ENCODE measurements at regions not wholly inside any gene's neighbourhood (a gene's known extent, or its start where the extent isn't known, plus 50 kb on each side); places are given as distances from the start of the nearest gene placed in this dataset.
A peak's percentile ranks its signal among the peaks of the same experiment; 100 is the strongest.

DNA sequence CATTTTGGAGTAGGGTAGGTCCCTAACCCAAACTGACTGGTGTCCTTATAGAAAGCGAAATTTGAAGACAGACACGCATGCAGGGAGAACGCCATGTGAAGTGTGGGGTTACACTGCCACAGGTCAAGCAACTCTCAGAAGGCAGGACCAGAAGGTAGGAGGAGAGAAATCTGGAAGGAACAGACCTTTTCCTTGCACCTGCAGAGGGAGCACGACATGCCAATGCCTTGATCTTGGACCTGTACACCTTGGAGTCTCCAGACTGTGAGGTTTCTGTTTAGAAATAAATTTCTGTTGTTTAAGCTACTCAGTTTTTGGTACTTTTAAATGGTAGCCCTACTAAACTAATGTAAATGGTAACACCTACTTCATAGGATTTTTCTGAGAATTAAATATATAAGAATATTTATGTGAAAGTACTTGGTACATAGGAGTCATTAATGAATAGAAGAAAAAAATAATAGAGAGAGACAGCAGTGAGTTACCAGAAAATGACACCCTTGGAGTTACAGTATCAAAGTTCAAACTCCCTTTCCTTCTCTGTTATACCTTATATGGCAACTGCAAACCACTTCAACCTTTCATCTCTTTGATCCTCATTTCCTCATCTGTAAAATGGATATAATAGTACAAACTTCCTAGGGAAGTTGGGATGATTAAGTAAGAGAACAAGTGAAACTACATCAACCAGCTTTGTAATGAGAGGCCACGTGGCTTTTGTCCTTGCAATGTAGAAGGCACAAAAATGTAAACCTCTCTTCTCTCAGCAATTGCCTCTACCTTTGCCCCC is 184.9 kb upstream of the PARD3B start:
- H3K9me3 Mint-ChIP-seq, result no peaks in the 10 kb centered on the region
- peaks cover 47% of the 10 kb centered on the region for H3K4me1 Mint-ChIP-seq
- TF ChIP-seq, protein P1, sequence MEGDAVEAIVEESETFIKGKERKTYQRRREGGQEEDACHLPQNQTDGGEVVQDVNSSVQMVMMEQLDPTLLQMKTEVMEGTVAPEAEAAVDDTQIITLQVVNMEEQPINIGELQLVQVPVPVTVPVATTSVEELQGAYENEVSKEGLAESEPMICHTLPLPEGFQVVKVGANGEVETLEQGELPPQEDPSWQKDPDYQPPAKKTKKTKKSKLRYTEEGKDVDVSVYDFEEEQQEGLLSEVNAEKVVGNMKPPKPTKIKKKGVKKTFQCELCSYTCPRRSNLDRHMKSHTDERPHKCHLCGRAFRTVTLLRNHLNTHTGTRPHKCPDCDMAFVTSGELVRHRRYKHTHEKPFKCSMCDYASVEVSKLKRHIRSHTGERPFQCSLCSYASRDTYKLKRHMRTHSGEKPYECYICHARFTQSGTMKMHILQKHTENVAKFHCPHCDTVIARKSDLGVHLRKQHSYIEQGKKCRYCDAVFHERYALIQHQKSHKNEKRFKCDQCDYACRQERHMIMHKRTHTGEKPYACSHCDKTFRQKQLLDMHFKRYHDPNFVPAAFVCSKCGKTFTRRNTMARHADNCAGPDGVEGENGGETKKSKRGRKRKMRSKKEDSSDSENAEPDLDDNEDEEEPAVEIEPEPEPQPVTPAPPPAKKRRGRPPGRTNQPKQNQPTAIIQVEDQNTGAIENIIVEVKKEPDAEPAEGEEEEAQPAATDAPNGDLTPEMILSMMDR (IDR thresholded peaks at IDR 0.05; ENCODE audit: unreplicated experiment in 3 of 3), result no peak
- H3K36me3 Mint-ChIP-seq (ENCODE audit: low read depth), result no peaks in the 10 kb centered on the region
- no peak overlapping the region for H3K4me3 Mint-ChIP-seq
- peak overlapping the region in 2 of 3 experiments; percentile 15 to 95 for H3K27ac Mint-ChIP-seq
- H3K27me3 Mint-ChIP-seq (ENCODE audit: low read depth), result peaks cover 5% of the 10 kb centered on the region

DNA sequence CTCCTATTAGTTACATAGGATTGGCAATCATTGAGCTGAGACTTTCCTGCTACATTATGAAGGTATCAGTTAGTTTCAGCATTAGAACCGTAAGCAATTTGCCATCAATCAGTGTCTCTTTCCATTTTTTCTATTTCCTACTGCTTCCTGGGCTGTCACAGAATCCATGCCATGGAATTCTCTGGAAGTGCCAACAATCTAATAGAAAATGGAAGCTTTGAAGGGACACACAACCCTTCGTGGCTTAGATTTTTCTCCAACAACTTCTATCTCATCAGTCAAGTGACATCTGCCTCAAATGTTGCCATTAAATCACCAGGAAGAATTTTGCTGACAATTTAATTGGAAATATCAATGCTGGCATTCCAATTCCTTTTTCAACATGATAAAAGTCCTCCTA is 183.5 kb upstream of the PARD3B start:
- peak overlapping the region in 1 of 3 experiments; percentile 34 for H3K27ac Mint-ChIP-seq
- no peaks in the 10 kb centered on the region for H3K9me3 Mint-ChIP-seq
- H3K4me1 Mint-ChIP-seq, result peaks cover 48% of the 10 kb centered on the region
- no peak overlapping the region for H3K4me3 Mint-ChIP-seq
- no peaks in the 10 kb centered on the region for H3K36me3 Mint-ChIP-seq (ENCODE audit: low read depth)
- TF ChIP-seq, protein P1 (IDR thresholded peaks at IDR 0.05; ENCODE audit: unreplicated experiment in 3 of 3), result no peak
- peaks cover 5% of the 10 kb centered on the region for H3K27me3 Mint-ChIP-seq (ENCODE audit: low read depth)

DNA sequence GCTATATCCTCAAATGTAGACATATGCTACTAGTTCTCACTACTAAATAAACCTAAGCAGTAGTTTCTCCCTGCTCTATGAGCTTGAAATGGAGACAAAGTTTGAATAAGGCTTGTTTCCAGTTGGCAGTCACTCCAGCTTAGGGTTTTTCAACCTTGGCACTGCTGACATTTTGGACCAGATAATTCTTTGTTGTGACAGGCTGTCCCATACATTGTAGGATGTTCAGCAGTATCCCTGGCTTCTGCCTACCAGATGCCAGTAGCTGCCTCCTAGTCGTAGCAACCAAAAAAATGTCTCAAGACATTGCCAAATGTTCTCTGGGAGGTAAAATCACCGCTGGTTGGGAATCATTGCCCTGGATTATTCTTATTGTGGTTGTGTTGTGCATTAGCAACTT is 182.7 kb upstream of the PARD3B start:
- H3K27me3 Mint-ChIP-seq (ENCODE audit: low read depth), result peaks cover 5% of the 10 kb centered on the region
- TF ChIP-seq, protein P1 (IDR thresholded peaks at IDR 0.05; ENCODE audit: unreplicated experiment in 3 of 3), result no peak
- no peaks in the 10 kb centered on the region for H3K36me3 Mint-ChIP-seq (ENCODE audit: low read depth)
- peaks cover 45% of the 10 kb centered on the region for H3K4me1 Mint-ChIP-seq
- H3K4me3 Mint-ChIP-seq, result no peak overlapping the region
- no peaks in the 10 kb centered on the region for H3K9me3 Mint-ChIP-seq
- H3K27ac Mint-ChIP-seq, result peak overlapping the region in 1 of 3 experiments; percentile 34

DNA sequence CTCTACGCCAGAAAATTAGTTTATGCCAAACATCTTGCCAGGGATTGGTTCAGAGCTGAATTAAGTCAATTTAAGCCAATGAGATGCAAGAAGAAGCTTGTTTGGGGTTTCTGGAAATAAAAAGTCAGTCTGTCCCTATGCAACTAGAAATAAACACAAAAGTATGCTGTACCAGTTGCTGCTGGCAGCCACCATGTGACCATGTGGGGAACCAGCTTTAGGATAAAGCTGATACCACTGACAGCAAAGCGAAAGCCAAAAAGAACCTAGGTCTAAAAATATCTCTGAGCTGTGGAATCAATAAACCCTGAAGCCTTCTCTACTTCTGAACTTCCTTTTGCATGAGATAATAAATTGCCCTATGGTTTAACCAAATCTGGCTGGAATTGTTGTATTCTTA is 181.8 kb upstream of the PARD3B start:
- TF ChIP-seq, protein P1 (IDR thresholded peaks at IDR 0.05; ENCODE audit: unreplicated experiment in 3 of 3), result no peak
- Mint-ChIP-seq H3K4me3 (no peak overlapping the region), H3K9me3 (no peaks in the 10 kb centered on the region), H3K27me3 (ENCODE audit: low read depth) (peaks cover 5% of the 10 kb centered on the region), H3K36me3 (ENCODE audit: low read depth) (no peaks in the 10 kb centered on the region), H3K27ac (peak overlapping the region; percentile 79 to 89 (median 86)), H3K4me1 (peaks cover 51% of the 10 kb centered on the region)

DNA sequence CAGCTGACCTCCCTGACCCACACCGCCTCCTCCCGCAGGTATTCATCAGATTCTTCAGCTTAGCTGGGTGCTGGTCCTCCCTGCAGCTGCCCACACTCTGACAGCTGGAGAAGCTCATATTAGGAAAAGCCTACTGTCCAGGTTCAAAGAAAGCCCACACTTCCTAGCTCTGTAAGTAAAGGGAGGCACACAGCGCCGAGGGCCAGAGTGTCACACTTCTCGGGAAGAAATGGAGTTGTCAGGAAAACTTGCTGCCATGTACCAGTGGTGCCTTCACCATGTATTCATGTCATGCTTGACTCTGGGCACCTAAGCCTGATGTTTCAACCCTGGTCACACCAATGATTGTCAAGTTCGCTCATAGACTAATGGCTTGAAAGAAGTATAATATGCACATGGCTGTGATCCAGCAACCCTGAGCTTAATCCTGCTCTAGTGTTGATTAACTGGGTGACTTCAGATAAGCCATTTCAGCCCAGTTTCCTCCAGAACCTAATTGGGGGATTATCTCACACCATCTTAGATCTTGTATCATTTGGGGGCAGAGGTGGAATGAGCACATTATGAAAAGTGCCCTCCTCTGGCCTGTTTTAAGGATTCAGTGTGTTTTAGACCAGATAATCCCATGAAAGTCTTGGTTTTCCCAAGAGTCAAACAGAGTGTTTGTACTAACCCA is 180.3 kb upstream of the PARD3B start:
- TF ChIP-seq, protein P1 (IDR thresholded peaks at IDR 0.05; ENCODE audit: unreplicated experiment in 3 of 3), result no peak
- Mint-ChIP-seq H3K36me3 (ENCODE audit: low read depth) (no peaks in the 10 kb centered on the region), H3K4me1 (peaks cover 60% of the 10 kb centered on the region), H3K27ac (peak overlapping the region; percentile 79 to 89 (median 86)), H3K9me3 (no peaks in the 10 kb centered on the region), H3K4me3 (peak overlapping the region in 1 of 3 experiments; percentile 7), H3K27me3 (ENCODE audit: low read depth) (peaks cover 2% of the 10 kb centered on the region)

Data from nephron (organoid).